ENCODE measurements at regions not wholly inside any gene's neighbourhood (a gene's known extent, or its start where the extent isn't known, plus 50 kb on each side); places are given as distances from the start of the nearest gene placed in this dataset.

DNA sequence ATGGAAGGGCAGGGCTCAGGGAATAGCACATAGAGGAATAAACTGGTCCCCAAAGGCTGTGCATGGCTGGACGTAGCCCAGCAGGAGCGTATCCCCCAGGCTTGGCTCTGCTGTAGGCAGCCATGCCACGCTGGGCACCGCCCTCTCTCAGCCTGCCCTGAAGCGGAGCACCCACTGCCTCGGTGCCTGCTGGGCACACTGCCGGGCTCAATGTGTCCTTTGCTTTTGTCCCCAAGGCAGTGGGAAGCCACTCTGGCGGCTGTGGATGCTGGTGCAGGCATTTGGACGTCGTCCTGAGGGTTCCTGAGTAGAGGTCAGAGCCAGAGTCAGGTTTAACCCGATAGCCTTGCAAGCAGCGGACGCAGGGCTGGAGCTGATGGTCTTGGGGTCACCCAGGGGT lies 141.0 kb downstream of the ENGASE start:
- no peak for DNase-seq

DNA sequence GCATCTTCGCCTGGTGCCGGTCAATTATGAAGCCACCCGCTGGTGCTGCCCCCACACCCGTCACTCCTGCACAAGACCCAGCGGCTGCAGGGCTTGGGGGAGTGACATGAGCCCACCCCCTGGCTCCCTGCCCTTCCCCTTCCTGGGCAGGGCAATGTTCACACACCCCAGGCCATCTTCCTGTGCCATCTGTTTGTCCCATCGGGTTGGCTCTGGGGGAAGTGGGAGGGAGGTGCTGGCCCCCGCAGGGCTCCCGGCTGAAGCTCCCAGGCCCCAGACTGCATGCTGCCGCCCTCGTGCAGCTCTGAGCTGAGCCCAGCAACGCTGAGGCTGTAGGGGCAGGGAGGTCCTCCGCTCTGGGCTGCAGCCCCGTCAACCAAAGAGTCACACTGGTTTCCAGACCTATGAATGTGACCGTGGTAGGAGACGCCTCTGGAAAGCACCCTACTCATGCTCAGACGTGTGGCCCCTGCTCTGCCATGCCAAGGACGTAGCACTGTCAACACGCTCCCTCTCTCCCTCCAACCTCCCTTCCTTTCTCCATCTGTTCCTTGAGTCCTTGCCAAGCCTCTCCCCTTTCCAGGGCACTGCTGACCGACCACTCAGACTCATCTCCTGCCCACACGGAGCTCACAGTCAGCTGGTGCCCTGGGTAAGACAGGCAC lies 140.4 kb downstream of the ENGASE start:
- no peak for DNase-seq

DNA sequence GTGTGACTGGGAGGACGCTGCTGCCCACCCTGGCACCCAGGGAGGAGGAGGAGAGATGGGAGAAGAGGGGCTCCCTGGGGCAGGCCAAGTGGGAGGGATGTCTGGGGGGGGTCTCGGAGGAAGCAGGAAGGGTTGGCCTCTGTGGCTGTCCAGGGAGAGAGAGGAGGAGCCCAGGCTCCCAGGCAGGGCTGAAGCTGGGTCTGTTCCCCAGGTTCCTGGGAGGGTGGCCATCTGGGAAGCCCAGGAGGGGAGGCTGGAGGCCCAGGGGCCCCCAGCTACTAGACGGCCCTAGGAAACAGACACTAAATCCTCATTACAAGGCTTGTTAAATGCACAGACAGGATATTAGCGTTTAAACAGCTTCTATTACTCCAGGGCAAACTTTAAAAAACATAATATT lies 139.8 kb downstream of the ENGASE start:
- no peak for DNase-seq

DNA sequence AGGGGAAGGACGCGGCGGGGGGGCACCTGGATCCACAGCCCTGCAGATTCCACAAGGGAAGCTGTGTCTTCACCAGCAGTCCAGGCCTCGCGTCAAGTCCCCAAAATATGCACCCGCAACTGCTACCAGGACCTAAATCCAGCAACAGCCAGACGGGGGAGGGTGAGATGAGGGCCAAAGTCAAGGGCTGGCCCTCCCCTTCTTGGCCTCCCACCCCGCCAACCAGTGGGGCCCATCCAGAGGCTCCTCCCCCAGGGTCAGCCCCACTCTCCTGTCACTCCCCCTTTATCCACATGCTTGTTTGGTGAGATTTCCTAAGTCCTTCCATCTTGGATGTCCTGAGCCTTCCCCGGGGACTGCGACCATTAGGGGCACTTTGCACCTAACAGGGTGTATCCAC lies 138.7 kb downstream of the ENGASE start:
- DNase-seq: no peak

DNA sequence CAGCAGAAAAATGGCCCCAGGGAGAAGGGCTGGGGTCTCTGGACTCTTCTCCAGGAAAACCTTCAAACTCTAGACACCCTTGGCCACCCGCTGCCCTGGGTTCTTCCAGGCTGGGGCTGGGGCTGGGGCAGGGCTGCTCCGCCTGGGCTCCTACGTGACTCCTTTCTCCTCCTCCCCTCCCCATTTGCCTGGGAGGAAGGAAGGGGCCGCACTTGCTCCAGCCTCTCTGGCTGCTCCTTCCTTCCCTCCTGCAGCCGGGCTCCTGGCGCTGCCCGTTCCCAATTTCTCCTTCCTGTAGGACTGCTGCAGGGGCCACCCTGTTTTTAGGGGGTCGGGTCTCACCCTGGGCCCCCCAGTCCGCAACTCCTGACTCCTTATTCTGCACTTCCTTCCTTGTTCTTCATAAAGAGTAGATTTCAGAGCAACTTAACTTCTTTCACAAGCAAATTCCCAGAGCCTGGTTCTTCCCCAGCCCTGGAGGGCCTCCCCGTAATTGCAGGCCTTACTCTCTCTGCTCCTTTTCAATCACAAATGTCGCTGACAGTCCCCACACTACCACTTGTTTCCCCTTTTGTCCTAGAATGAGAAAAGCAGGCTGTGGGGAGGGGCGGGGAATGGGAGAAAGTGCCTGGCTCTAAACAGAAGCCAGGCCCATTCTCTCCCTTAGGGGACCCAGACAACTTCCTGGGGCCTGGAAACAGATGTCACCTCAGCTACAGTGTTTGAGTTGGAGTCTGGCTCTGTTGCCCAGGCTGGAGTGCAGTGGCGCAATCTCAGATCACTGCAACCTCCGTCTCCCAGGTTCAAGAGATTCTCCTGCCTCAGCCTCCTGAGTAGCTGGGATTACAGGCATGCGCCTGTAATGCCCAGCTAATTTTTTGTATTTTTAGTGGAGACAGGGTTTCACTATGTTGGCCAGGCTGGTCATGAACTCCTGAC lies 137.8 kb downstream of the ENGASE start:
- DNase-seq: no peak

DNA sequence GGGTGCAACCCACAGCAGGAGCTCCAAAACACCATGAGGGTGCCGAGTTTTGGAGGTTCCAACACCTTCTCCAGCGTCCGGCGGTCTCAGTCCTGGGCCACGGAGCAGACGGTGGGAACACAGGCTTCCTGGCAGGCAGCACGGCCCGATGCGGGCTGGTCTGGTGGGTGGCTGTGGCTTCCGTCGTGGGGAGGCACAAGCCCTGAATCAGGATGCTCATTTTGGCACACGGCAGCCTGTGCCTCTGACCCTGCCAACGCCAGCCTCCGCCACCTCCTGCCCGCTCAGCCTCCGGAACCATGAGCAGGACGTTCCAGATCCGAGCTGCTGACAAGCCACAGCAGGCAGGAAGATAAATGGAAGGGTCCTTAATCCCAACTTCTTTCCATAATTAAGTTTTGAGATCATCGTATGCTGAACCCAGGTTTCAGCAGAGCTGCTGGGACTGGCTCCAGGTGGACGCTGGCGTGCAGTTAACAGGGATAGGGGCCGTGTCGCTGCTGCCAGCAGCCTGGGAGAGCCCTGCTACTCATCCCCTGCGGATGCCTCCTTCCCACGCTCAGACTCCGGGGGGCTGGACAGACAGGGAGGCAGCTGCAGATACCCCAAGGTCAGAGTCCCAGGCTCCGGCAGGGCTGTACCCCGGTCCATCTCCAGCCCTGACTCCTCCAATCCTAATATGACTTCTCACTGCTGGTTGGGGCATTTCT lies 136.6 kb downstream of the ENGASE start:
- DNase-seq: no peak

DNA sequence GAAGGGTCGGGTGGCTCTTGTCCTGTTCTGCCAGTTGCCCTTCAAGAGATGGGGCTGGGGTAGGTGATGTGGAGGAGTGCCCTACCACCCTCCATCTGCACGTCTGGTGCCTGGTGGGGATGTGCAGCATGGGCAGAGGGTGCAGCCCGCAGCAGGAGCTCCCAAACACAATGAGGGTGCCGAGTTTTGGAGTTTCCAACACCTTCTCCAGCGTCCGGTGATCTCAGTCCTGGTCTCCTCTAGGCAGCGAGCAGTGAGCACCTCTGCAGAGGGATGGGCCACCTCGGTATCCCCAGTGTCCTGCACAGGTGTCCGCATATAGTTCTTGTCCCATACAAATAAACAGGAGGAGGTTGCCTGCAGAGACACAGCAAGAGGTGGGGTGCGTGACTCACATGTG lies 136.0 kb downstream of the ENGASE start:
- DNase-seq: no peak

DNA sequence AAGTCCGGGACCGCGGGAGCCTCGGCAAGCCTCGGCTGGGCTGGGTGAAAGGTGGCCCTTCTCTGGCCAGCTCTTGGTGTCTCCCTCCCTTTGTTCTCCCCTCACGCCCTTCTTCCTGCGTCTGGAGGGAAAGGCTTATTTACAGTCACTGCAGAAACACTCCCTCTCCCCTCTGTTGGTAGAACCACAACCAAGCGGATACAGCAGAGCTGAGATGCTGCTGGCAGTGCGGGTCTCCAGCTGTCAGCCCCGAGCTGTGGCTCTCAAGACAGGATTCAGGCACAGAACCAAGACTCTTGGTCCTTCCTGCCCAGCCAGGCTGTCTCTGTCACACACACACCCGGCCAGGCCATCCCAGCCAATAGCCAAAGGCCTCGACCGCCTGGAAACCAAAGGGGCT lies 133.3 kb downstream of the ENGASE start:
- no peak for DNase-seq

DNA sequence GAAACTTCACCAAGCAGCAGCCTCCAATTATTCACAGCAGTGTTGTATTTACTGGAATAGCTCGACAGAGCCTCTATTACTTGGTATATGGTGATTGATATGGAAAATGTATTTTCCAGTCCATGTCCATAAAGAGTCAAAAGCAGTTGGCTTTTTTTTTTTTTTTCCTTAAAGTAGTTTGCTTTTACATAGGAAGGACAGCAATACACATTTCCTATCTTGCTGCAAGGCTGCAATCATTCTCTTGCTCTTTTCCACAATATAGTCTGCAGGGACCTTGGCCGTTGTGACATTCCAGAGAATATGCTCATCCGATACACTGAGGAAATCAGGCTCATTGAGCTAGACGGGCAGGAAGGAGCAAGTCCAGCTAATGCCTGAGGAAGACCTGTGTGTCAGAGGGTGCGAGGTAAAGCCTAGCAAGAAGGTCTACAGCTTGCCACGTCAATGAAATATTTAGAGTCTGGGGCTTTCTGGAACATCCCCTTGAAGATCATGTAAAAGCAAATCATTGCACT lies 131.1 kb downstream of the ENGASE start:
- DNase-seq: no peak

DNA sequence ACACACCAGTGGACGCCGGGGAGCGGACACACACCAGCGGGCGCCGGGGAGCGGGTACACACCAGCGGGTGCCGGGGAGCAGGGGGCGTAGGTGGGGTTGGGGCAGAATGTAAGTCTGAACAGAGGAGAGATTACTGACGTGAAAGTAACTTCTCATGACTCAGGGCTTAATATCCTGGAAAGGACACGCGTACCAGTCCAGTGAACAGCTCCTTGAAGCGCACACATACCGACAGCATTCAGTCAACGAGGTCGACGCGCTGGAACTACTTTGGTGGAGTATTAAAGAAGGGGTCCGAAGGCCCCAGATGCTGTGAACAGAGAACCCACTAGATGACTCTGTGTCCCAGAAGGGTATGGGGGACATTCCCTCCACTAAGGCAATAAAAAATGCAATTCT lies 129.6 kb downstream of the ENGASE start:
- no peak for DNase-seq

DNA sequence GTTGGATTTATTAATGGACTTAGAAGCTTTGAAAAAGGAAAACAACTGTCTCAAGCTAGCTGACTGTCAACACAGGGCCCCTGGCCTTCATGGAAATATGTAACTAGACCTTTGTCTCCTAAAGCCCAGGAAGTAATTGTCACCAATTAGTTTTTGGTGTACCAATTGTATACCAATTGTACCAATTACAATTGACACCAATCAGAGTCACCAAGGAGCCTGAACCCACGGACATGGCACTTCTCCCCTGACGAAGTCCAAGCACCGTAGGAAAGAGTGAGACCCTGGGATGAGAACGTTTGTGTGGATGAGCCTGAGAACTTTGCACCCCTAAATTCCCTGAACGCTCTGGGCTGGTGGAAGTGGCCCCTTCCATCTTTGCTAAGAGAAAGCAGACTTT lies 129.0 kb downstream of the ENGASE start:
- no peak for DNase-seq

DNA sequence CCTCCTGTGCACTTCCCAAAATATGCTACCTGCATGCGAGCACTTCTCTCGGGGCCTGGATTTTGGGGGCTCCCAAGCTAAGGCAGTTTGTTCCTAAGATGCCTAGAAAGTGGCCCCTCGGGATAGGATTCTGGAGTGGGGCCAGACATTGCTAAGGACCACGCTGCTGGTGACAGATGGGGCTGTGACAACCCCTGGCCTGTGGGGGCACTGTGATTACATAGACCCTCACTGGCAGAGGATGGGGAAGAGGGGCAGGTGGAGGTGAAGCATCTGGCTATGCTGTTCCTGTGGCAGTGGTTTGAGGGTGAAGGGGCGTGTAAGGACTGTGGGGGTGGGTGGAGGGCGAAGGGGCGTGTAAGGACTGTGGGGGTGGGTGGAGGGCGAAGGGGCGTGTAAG lies 128.4 kb downstream of the ENGASE start:
- no peak for DNase-seq

DNA sequence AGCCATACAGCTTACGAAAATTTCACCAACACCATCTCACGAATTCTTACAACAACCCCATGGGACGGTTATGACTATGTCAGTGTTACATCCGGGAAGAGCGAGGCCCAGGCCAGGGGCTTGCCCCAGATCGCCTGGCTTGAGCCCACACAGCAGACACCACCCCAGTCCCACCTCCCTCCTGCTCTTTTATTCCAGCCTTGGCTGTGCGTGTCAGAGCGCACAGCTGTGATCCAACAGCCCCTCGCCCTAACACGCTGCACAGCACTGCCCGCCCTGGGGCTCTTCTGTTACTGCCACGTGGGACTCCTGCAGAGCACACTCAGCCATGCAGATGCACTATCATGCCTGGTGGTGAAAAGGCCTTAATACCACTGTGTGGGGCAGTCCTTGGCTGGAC lies 127.9 kb downstream of the ENGASE start:
- no peak for DNase-seq

DNA sequence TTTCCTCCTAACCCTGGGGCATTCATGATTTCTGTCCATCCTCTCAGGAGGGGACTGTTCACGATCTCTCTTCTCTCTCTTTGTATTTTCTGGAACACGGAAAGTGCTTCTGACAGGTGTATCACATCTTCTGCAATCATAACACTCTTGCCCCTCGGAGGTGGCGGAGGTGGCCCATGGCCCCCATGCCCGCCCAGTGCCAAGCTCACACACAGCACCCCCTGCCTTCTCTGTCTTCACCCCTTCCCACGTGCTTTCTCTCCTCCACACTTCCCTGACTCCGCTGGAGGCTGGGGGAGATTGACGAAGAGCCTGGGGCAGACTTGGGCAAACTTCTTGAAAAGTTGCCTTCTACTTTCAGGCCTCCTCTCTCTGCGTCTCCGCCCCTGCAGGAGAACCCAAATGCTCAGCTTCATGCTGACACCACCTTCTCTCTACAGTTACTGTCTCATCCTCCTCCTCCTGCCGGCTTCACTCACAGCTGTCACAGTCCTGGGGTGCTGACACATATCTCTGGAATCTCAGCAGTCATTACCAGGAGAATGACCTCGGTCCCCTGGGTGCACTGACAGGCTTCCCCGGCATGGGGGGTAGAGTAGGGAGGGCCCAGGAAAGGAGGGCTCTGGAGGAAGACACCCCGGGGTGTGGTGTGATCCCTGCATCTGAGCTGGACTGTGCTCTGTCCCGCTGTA lies 127.1 kb downstream of the ENGASE start:
- DNase-seq: no peak

DNA sequence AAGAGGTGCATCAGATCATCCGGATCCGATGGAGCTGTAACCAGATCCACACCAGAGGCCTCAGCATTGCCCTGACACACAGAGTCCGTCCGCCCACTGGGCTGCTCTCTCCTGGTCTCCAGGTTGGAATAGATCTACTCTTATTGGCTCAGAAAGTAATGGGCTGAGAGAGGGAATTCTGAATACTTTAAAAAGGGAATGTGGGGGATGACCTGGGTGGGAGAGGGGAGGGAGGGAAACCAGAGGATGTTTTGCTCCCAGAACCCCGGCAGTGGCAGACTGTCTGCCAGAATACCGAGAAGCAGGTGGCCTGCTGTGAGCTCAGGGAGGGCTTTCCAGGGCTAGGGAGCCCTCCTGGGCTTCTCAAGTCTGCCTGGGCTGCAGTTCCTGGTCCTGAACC lies 126.5 kb downstream of the ENGASE start:
- no peak for DNase-seq

DNA sequence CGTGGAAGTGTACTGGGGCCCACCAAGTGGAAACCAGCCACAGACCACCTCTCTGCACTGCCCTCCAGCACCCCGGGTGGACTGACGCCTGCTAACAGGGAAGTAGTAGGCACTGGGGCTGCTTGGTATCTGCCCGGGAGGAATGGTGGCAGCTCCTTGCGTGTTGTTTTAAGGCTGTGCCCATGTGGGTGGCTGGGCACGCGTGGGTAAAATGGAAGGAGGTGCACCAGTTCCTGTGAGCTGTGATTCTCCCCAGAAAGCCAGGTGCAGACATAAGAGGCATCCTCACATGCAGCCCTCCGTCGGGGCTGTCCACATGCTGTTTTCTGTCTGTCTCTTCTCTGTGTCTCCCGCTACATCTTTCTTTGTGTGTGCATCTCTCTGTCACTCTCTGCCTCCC lies 122.3 kb downstream of the ENGASE start:
- no peak for DNase-seq

DNA sequence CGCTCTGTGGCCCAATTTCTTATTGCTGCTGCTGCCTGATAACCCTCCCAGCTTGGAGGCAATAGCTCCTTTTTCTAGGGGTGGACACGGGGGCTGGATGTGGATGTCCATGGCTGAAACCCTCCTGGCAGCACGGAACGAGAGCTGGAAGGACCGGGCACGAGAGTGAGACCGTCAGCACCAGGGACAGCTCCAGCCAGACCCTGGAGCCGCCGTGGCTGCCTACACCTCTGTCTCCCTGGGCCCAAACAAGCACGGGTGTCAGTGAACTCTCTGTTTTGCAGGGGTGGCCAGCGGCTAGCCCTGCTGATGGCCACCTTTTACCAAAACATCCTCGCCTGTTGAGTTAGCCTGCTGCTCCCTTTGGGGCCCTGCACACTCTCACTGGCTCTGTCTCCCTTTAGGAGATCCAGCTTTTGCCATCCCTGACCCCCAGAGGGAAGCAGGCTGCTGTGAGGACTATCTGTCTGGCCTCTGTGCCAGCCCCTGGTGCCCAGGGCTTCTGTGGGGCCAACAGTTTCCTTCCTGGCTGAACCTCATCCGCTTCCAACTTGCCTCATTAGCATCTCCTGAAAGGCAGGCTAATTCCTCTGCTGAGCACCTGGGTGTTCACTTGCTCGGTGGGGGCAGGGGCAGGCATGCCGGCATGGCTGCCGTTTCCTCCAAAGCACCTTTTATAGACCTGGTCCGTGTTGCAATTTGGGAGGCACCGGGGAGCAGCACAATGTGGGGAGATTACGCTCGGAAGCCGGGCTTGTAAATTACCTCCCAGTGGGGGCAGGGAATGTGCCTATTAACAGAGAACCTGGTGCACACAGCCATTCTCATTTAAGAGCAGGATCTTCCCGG lies 118.1 kb downstream of the ENGASE start:
- peak; percentile 12 for DNase-seq

DNA sequence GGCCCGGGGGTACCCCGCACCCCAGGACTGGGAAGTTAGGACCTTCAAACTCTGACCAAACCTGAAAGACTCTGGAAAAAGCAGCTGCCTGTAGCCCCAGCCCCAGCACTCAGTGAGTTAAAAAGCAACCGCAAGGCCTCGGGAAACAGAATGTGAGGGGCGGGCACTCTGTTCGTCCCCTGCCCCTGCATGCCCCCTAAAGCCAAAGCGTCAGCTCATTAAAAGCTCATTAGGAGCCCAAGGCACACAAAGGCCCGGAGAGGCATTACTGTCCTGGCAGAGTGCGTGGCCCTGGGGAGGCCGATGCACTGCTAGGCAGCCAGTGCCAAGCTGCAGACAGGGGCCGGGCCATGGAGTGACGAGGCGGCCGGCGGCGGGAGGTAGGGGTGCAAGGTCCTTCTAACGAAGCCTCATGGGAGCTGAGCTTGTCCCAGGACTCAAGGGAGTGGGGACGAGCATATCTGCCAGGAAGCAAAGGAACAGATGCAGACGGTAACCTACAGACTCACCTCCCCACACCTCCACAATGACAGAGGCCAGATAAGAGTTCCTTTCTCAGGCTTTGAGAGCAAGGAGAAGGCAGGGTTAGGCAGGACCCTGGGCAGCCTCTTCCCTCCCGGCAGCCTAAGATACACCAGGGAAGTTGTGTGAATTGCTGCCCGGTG lies 116.8 kb downstream of the ENGASE start:
- no peak for DNase-seq

DNA sequence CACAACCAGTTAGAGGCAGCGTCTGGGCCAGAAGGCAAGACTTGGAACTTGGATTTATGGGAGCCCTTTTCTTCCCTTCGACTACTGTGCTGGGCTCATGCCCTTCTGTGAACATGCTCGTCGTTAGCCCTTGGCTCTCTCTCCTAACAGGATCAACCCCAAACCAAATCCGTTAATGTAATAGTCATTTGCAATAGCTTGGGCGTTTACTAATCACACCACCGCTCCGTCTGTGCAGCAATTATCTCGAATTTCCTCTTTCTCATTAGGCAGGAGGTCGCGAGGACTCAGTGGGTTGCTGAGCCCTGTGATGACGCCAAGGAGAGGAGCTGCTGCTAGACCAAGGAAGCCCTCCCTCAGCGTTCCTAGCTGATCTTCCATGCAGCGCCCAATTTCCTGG lies 114.7 kb downstream of the ENGASE start:
- DNase-seq: no peak

DNA sequence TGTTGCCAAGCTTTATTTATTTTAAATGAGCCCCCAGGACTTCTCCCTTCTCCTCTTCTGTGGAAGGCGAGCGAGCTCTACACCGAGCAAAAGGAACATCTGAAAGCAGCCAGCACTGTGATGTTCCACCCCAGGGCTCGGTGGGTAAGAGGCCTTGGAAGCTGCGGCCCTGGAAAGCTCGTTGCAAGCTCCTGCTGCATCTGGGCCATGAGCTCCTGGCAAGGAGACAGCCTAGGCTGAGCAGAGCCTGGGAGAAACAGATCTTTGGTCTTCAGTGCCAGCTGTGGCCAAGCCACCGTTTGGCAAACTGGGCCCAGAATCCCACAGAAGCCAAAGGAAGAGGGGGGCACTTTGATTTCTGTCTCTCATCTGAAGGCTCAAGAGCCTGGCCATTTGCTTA lies 114.1 kb downstream of the ENGASE start:
- DNase-seq: no peak

DNA sequence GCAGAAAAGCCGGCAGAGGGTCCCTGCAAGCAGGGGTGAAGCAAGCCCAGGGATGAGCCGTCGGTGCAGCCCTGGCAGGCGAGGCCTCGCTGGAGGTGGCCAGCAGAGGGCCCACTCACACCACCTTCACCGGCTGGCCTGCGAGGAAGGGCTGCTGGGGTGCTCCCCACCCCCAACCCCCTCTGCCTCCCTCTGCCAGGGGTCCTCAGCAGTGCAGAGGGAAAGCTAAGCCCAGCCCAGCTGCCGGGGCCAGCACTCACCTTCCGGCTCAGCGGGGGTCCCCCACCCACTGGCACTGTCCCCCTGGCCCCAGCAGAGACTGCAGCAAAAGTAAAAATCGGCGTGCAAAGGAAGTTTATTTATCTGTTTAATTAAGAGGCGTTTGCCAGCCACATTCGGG lies 113.4 kb downstream of the ENGASE start:
- no peak for DNase-seq

Data from CD4-positive, alpha-beta T cell treated with Interleukin-6 for 4 hours (primary cell).